AG10803 (cell line): ENCODE measurements at regions not wholly inside any gene's neighbourhood (a gene's known extent, or its start where the extent isn't known, plus 50 kb on each side); places are given as distances from the start of the nearest gene placed in this dataset.

Source experiments
- DNase-seq: peaks from one replicate; pipeline ENCODE4 v3.0.0; 2010; ENCODE audit warnings: low read depth
- H3K4me3 ChIP-seq: 2 replicates; pipeline ENCODE4 v1.5.1; 2011; ENCODE audit warnings: mild to moderate bottlenecking, low read length, control low read depth
- TF ChIP-seq, protein P1 (sequence below): conservative IDR thresholded peaks from 2 replicates; pipeline ENCODE4 v1.5.1; 2011; ENCODE audit warnings: mild to moderate bottlenecking, low read length, control low read depth, inconsistent platforms

DNA sequence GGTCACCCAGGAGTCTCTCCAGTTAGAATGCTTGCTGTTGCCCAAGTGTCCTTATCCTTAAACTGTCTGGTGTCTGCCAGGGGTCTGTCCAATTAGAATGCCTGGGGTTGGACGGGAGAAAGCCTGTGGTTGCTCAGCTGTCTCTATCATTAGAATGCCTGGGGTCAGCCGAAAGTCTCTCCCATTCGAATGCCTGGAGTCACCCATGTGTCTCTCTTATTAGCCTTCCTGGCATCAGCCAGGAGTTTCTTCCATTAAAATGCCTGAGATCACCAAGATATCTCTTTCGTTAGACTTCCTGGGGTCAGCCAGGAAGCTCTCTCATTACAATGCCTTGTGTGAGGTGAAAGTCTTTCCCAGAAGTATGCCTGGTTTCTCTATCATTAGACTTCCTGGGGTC is 1521.0 kb downstream of the UQCRFS1 start:
- no peak overlapping the region for H3K4me3 ChIP-seq
- no peak for DNase-seq
- TF ChIP-seq, protein P1, sequence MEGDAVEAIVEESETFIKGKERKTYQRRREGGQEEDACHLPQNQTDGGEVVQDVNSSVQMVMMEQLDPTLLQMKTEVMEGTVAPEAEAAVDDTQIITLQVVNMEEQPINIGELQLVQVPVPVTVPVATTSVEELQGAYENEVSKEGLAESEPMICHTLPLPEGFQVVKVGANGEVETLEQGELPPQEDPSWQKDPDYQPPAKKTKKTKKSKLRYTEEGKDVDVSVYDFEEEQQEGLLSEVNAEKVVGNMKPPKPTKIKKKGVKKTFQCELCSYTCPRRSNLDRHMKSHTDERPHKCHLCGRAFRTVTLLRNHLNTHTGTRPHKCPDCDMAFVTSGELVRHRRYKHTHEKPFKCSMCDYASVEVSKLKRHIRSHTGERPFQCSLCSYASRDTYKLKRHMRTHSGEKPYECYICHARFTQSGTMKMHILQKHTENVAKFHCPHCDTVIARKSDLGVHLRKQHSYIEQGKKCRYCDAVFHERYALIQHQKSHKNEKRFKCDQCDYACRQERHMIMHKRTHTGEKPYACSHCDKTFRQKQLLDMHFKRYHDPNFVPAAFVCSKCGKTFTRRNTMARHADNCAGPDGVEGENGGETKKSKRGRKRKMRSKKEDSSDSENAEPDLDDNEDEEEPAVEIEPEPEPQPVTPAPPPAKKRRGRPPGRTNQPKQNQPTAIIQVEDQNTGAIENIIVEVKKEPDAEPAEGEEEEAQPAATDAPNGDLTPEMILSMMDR: no peak

DNA sequence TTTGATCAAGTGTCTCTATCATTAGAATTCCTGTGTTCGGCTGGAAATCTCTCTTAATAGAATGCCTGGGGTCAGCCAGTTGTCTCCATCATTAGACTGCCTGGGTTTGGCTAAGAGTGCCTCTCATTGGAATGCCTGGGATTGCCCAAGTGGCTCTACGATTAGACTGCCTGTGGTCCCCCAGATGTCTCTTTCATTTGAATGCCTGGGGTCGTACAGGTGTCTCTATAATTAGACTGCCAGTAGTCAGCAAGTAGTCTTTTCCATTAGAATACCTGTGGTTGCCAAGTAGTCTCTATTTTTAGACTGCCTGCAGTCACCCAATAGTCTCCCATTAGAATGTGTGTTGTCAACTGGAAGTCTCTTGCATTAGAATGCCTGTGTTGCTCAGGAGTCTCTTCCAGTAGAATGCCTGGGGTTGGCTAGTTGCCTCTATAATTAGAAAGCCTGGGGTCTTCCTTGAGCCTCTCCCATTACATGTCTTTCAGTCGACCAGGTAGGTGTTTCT is 1523.2 kb downstream of the UQCRFS1 start:
- no peak overlapping the region for H3K4me3 ChIP-seq
- no peak for DNase-seq
- TF ChIP-seq, protein P1: no peak

DNA sequence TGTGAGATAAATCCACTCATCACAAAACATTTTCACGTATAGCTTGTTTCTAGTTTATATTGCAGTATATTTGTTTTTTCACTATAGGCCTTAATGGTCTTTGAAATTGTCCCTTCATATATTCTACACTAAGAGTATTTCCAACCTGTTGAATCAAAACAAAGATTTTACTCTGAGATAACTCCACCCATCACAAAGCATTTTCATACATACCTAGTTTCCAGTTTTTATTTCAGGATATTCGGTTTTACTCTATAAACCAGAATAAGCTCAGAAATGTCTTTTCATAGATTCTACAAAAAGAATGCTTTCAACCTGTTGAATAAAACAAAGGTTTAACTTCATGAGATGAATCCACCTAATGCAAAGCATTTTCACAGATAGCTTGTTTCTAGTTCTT is 1528.7 kb downstream of the UQCRFS1 start:
- H3K4me3 ChIP-seq: no peak overlapping the region
- no peak for DNase-seq
- TF ChIP-seq, protein P1: no peak

DNA sequence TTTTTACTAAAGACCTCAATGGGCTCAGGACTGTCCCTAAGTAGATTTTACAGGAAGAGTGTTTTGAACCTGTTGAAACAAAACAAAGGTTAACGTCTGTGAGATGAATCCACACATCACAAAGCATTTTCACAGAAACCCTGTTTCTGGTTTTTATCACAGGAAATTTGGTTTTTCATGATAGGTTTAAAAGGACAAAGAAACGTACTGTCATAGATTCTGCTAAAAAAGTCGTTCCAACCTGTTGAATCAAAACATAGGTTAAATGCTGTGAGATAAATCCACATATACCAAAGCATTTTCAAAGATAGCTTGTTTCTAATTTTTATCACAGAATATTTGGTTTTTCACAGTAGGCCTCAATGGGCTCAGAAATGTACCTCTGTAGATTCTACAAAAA is 1531.0 kb downstream of the UQCRFS1 start:
- DNase-seq: no peak
- no peak overlapping the region for H3K4me3 ChIP-seq
- TF ChIP-seq, protein P1: no peak

DNA sequence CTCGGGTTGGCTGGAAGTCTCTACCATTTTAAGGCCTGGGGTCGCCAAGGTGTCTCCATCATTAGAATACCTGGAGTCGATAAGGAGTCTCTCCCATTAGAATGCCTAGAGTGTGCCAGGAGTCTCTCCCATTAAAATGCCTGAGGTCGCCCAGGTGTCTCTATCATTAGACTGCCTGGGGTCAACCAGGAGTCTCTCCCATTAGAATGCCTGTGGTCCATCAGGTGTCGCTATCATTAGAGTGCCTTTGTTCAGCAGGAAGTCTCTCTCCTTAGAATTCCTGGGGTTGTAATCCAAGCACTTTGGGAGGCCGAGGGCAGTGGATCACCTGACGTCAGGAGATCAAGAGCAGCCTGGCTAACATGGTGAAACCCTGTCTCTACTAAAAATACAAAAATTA is 1533.0 kb downstream of the UQCRFS1 start:
- H3K4me3 ChIP-seq: no peak overlapping the region
- DNase-seq: no peak
- TF ChIP-seq, protein P1: no peak

DNA sequence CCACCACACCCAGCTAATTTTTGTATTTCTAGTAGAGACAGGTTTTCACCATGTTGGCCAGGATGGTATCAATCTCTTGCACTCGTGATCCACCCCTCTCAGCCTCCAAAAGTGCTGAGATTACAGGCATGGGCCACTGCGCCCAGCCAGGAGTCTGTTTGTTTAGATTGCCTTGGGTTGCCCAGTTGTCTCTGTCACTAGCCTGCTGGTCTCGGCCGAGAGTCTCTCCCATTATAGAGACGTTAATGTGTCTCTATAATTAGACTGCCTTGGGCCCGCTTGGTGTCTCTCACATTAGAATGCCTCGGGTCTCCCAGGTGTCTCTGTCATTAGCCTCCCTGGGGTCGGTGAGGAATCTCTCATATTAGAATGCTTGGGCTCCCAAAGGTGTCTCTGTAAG is 1533.6 kb downstream of the UQCRFS1 start:
- DNase-seq: no peak
- no peak overlapping the region for H3K4me3 ChIP-seq
- TF ChIP-seq, protein P1: no peak

DNA sequence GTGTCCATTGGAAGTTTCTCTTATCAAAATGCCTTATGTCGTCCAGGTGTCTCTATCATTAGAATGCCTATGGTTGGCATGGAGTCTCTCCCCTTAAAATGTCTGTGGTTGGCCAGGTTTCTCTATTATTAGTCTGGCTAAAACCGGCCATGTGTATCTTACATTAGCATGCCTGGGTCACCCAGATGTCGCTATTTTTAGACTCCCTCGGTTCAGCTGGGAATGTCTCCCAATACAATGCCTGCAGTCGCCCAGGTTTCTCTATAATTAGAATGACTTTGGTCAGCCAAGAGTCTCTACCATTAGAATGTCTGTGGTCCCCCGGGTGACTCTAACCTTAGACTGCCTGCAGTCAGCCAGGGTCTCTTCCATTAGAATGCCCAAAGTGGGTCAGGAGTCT is 1536.1 kb downstream of the UQCRFS1 start:
- TF ChIP-seq, protein P1: no peak
- no peak overlapping the region for H3K4me3 ChIP-seq
- DNase-seq: no peak
